GM12865 (cell line): ENCODE measurements at regions not wholly inside any gene's neighbourhood (a gene's known extent, or its start where the extent isn't known, plus 50 kb on each side); places are given as distances from the start of the nearest gene placed in this dataset.
"Not testable (repeated sequence)": the region's sequence is repeated elsewhere in the genome, so short reads cannot be mapped to it uniquely, and the experiment has no call there.

Experiments
- DNase-seq: peaks from one replicate; pipeline ENCODE4 v3.0.0; 2010; ENCODE audit warnings: low read depth
- H3K4me3 ChIP-seq: 2 replicates; pipeline ENCODE4 v1.5.1; 2011; ENCODE audit warnings: mild to moderate bottlenecking, low read depth, low read length, control low read depth
- TF ChIP-seq, protein P1 (sequence below): IDR thresholded peaks from 2 replicates; pipeline ENCODE4 v1.5.1; 2011; ENCODE audit warnings: low read length, control low read depth, low read depth, inconsistent platforms; ENCODE audit not compliant: insufficient read depth; ENCODE audit errors: missing control alignments

DNA sequence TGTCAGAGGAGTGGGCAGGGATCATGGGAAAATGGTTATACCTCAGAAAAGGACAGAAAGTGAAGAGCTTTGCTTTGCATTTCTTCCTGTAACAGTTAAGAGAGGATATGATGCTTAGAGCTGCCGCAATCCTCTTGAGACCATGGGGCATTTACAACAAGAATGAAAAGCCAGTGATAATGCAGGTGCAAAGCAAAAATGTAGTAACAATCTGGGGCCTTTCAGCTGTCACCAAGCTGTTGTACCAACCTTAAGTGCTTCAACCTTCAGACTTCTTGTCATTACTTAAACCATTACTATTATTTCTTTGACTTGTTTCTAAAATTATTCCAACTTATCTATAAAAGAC is 1337.6 kb downstream of the RPIA start:
- DNase-seq, H3K4me3 ChIP-seq: not testable (repeated sequence)

DNA sequence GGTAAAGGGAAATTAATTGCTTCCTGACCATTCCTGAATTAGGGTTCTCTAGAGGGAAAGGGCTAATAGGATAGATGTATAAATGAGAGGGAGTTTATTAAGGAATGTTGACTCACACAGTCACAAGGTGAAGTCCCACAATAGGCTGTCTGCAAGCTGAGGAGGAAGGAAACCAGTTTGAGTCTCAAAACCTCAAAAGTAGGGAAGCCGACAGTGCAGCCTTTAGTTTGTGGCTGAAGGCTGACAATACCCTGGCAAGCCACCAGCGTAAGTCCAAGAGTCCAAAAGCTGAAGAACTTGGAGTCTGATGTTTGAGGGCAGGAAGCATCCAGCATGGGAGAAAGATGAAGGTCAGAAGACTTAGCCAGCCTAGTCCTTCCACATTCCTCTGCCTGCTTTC is 1340.8 kb downstream of the RPIA start:
- H3K4me3 ChIP-seq, DNase-seq: not testable (repeated sequence)

- DNase-seq, result peak; percentile 0
- H3K4me3 ChIP-seq, result not testable (repeated sequence)
These were observed 1344.9 kb downstream of the RPIA start for GRCh38 chr2:90036335-90036734.

DNA sequence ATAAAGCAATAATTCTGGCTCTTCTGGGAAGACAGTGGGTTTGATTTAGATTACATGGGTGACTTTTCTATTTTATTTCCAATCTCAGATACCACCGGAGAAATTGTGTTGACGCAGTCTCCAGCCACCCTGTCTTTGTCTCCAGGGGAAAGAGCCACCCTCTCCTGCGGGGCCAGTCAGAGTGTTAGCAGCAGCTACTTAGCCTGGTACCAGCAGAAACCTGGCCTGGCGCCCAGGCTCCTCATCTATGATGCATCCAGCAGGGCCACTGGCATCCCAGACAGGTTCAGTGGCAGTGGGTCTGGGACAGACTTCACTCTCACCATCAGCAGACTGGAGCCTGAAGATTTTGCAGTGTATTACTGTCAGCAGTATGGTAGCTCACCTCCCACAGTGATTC is 1347.6 kb downstream of the RPIA start:
- DNase-seq, H3K4me3 ChIP-seq: not testable (repeated sequence)

GRCh38 chr2:90047776-90048175 is 1356.3 kb downstream of the RPIA start:
- not testable (repeated sequence) for H3K4me3 ChIP-seq, DNase-seq

DNA sequence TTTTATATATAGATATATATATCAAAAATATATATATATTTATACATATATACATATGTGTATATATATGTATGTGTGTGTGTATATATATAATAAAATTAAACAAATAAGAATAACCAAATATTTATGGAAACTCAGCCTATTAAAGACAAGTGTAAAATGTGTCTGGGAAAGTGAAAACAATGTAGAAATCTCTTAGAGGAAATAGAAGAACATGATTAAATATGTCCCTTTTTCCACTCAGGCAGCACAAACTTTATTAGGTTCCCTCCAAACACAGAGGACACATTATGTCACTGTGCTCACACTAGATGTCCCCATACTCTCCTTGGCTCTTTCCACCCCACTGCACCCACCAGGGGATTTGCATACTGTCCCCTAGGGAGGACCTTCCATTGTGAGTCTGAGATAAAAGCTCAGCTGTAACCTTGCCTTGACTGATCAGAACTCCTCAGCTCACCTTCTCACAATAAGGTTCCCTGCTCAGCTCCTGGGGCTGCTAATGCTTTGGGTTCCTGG is 1360.7 kb downstream of the RPIA start:
- H3K4me3 ChIP-seq, DNase-seq: not testable (repeated sequence)

DNA sequence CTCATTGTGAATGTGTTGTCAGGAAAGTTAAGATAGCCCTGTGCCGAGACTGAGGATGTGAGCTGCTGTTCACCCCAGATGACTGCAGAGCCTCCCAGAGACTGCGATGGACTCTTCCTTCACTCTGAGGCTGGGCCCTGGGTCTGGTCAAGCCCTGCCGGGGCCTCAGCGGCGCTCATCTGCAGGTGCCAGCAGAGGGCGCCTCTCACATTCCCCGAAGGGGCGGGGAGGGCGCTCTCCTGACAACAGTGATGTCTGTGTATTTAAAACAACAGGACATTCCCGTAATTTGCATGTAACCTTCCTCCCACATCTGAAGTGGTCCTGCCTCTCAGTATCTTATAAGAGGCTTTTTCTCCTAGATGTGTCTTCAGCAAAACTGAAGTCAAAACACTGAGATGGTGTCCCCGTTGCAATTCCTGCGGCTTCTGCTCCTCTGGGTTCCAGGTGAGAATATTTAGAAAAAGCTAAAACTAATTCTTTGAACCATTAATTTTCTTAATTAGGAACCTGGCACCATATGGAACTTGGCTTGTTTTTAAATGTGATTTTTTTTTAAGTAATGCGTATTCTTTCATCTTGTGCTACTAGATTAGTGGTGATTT is 1377.9 kb downstream of the RPIA start:
- H3K4me3 ChIP-seq, result no peak overlapping the region
- peak; percentile 22 for DNase-seq
- TF ChIP-seq, protein P1, sequence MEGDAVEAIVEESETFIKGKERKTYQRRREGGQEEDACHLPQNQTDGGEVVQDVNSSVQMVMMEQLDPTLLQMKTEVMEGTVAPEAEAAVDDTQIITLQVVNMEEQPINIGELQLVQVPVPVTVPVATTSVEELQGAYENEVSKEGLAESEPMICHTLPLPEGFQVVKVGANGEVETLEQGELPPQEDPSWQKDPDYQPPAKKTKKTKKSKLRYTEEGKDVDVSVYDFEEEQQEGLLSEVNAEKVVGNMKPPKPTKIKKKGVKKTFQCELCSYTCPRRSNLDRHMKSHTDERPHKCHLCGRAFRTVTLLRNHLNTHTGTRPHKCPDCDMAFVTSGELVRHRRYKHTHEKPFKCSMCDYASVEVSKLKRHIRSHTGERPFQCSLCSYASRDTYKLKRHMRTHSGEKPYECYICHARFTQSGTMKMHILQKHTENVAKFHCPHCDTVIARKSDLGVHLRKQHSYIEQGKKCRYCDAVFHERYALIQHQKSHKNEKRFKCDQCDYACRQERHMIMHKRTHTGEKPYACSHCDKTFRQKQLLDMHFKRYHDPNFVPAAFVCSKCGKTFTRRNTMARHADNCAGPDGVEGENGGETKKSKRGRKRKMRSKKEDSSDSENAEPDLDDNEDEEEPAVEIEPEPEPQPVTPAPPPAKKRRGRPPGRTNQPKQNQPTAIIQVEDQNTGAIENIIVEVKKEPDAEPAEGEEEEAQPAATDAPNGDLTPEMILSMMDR, result peak; percentile 48

DNA sequence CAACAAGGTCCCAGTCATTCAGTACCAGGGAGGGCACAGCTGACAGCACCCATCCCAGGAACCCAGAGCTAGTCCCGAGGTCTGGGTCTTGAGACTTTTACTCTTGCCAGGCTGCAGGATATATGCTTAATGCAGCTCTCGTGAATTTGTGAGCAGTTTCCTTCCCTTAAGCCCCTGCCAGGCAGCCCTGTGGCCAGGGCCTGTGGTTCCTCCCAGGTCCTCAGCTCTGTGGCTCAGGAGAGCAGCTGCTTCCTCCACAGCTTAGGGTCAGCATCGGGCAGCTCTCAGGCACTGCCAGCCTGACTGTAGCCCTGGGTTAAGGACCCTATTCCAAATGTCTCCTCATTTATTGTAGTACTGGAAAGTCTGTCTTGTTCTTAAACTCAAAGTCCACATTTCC is 1384.8 kb downstream of the RPIA start:
- DNase-seq, result no peak
- H3K4me3 ChIP-seq, result no peak overlapping the region
- TF ChIP-seq, protein P1, result no peak

- no peak overlapping the region for H3K4me3 ChIP-seq
- no peak for DNase-seq
- TF ChIP-seq, protein P1, result no peak
These were observed 1386.5 kb downstream of the RPIA start for GRCh38 chr2:90077948-90078347.

GRCh38 chr2:90079374-90079773 is 1387.9 kb downstream of the RPIA start:
- no peak for DNase-seq
- H3K4me3 ChIP-seq, result no peak overlapping the region
- TF ChIP-seq, protein P1, result no peak

GRCh38 chr2:90087792-90088191 is 1396.3 kb downstream of the RPIA start:
- DNase-seq, H3K4me3 ChIP-seq: not testable (repeated sequence)

DNA sequence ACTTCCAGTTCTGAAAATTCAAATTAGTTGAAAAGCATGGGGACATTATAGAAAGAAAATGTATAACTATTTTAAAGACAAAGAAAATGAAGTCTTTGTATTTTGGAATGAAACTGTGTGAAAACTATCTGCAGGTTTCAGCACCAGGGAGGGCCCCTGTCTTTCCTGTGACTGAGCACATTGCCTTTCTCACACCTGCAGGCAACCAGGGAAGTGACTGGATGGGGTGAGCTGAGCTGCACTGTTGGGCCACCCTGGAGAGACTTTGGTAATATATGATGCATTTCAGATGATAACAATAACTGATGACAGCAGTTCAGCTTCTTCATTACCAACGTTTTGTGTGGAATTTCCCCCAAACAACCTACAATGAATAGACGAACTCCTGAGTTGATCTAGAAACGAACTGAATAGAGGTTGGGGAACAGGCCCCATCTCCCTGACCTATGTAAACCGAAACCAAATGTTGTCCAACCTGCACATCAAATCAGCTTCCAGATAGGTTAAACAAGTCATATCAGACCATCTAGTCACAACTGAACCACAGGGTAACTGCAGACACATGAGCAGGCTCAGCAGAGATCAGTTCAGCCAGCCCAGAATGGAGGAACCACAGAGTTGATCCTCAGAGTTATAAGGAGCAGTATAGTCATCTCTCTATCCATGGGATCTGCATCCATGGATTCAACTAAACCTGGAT is 1402.2 kb downstream of the RPIA start:
- DNase-seq, H3K4me3 ChIP-seq: not testable (repeated sequence)

DNA sequence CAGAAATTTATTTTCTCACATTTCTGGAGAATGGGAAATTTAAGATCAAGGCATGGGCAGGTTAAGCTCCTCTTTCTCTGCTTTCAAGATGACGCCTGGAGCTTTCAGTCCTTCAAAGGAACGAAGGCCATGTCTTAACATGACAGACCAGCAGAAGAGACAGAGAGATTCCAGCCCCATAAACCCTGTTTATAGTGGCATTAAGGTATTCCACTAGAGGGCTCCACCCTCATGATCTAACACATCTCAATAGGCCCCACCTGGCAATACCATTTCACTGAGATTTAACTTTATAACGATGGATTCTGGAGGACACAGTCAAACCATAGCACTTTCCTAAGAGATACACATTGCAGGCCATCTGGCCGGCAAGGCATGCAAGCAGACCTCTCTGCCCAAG is 1406.1 kb downstream of the RPIA start:
- DNase-seq, result not testable (repeated sequence)

GRCh38 chr2:90105142-90105541 is 1413.7 kb downstream of the RPIA start:
- H3K4me3 ChIP-seq, result not testable (repeated sequence)
- DNase-seq, result peak; percentile 0

More for the DNA sequence above, 1406.1 kb downstream of the RPIA start:
- not testable (repeated sequence) for H3K4me3 ChIP-seq

DNA sequence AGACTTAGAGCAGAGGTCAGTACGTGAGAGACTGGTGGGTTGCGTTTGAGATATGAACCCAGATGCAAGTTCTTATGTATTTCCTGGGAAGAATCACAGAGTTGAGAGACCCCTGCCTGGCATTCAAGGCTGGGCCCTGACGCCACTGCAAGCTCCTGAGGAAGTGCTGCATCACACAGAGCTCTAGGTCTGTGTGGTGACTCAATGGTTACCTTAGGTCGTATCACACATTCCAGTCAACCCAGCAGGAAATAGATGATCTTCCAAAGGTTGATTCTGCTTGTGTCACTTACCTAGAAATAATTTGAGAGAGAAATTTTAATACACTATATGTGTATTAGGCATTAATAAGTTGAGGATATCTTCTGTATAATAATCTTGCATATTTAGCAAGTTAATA is 1431.9 kb downstream of the RPIA start:
- H3K4me3 ChIP-seq, DNase-seq: not testable (repeated sequence)
